H7 (cell line): ENCODE measurements at regions not wholly inside any gene's neighbourhood (a gene's known extent, or its start where the extent isn't known, plus 50 kb on each side); places are given as distances from the start of the nearest gene placed in this dataset.

ENCODE experiments used
- DNase-seq: peaks from one replicate; pipeline ENCODE4 v3.0.0; 2012
- H3K27me3 ChIP-seq: 2 replicates; pipeline ENCODE4 v1.6.0; 2011; ENCODE audit warnings: mild to moderate bottlenecking, low read length; ENCODE audit not compliant: control insufficient read depth, insufficient read depth
- H3K36me3 ChIP-seq: replicated peaks from 2 replicates; pipeline ENCODE4 v1.5.1; 2011; ENCODE audit warnings: low read length; ENCODE audit not compliant: control insufficient read depth, insufficient read depth
- H3K4me3 ChIP-seq: 2 replicates; pipeline ENCODE4 v1.5.1; 2011; ENCODE audit warnings: low read depth, mild to moderate bottlenecking, control low read depth, low read length, moderate library complexity; ENCODE audit not compliant: insufficient read depth

DNA sequence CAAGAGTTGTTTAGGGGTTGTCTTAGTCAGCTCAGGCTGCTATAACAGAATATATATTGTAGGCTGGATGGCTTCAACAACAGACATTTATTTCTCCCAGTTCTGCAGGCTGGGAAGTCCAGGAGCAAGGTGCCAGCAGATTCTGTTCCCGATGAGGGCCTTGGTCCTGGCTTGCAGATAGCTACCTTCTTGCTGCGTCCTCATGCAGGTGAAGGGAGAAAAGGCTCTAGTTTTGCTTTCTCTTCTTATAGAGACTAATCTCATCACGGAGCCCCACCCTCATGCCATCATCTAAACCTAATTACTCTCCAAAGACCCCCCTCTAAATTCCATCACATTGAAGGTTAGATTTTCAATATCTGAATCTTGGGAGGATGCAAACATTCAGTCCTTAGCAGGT is 246.0 kb upstream of the ANKRD55 start:
- no peak for DNase-seq
- Histone ChIP-seq H3K36me3 (no peaks in the 10 kb centered on the region), H3K27me3 (peaks cover 22% of the 10 kb centered on the region), H3K4me3 (no peak overlapping the region)

DNA sequence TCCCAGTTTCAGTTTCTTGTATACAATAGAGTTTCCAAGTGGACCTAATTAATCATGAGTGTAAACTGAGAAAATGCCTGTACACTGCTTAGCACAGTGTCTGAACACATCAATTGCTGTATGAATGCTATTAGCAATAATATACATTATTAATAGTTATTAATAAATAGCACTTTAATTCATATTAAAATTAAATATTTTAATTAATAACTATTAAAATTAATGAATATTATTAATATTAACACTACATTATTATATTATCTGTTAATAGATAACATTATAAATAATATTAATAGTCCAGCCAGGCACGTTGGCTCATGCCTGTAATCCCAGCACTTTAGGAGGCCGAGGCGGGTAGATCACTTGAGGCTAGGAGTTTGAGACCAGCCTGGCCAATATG is 244.9 kb upstream of the ANKRD55 start:
- H3K27me3 ChIP-seq = peaks cover 22% of the 10 kb centered on the region
- H3K4me3 ChIP-seq = no peak overlapping the region
- H3K36me3 ChIP-seq = no peaks in the 10 kb centered on the region
- DNase-seq = no peak

DNA sequence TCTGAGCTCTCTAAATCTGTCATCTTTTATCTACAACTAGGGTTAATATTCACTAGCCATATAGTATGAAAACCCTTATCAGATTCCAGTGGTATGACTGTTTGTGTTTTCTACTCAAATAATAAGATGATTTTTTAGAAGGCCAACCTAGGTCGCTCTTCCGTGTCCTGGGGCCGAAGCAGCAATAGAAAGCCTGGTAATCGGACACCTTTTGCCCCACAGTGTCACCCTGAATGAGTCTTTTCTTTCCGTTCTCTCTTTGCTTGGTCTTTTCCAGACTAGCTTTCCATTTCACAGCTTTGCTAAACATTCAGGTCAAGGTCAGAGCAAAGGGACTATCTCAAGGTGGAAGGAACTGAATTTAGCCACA is 243.3 kb upstream of the ANKRD55 start:
- H3K27me3 ChIP-seq = peaks cover 19% of the 10 kb centered on the region; the same call in 1 of the 2 replicates
- no peaks in the 10 kb centered on the region for H3K36me3 ChIP-seq
- no peak for DNase-seq
- no peak overlapping the region for H3K4me3 ChIP-seq

DNA sequence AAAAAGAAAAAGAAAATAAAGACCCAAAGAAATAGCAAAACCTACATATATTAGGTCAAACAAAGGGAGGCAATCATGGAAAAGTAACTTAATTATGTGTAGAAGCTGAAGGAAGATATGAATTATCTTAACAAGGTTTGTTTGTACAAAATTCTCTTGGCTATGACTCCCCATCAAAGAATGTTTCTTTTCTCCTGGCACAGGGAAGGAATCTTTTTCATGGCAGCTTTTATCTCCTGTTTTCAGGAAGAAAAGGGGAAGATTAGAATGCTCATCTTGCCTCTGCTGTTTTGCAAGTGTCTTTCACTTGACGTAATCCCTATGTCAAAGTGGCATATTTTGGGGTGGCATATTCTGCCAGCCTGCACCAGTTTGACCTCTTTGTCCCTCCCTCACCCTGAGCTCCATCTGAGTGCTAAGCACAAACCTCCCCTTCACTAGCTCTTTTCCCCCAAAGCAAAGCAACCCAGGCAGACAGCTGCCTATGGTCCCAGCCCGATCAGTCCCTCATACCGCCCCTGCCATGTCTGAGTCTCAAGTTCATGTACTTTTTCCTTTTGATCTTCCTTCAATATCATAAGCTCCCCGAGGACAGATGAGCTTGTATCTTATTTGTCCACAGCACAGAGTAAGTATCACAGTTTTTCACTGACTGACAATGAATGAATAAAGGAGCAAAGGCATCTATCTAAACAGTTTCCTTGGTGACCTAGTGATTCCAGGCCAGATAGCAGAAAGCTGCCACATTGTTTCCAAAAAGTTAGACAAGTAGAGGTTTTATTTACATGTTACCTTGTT is 242.8 kb upstream of the ANKRD55 start:
- Histone ChIP-seq H3K4me3 (no peak overlapping the region), H3K36me3 (no peaks in the 10 kb centered on the region), H3K27me3 (peaks cover 15% of the 10 kb centered on the region; the same call in 1 of the 2 replicates)
- no peak for DNase-seq

DNA sequence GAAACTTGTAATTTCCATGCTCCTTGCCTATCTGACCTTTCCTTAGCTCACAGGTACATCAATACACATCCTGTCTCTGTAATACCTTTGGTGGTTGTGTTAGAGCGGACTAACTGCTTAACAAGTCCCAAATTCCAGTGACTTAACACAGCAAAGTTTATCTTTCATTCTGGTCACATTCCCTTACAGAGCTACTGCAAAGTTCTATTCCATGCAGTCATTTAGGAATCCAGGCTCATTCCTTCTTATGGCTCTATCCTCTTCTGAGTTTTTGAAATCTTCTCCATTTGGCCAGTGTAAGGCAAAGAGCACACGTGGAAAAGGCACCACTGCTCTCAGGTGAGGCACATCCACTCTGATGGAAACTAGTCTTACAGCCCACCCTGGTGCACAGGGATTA is 238.6 kb upstream of the ANKRD55 start:
- DNase-seq = no peak
- no peaks in the 10 kb centered on the region for H3K36me3 ChIP-seq
- no peaks in the 10 kb centered on the region for H3K27me3 ChIP-seq
- H3K4me3 ChIP-seq = no peak overlapping the region

DNA sequence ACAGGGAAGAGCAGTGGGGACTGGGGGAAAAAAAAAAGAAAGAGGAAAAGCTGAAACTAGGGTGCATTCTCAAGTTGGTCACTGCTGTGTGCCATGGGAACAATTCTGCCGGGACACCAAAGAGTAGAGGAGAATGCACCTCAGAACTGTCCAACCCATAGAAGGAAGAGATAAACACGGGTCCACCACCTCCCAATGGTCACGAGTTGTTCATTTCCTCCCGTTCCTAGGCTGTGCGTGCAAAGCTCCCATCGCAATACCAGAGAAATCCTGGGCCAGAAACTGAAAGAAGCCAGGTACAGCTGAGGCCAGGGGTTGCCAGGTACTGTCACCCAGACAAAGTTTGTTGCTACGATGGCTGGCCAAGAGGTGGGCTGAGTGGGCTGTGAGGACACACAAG is 236.9 kb upstream of the ANKRD55 start:
- Histone ChIP-seq H3K27me3 (no peaks in the 10 kb centered on the region), H3K4me3 (no peak overlapping the region), H3K36me3 (no peaks in the 10 kb centered on the region)
- no peak for DNase-seq

DNA sequence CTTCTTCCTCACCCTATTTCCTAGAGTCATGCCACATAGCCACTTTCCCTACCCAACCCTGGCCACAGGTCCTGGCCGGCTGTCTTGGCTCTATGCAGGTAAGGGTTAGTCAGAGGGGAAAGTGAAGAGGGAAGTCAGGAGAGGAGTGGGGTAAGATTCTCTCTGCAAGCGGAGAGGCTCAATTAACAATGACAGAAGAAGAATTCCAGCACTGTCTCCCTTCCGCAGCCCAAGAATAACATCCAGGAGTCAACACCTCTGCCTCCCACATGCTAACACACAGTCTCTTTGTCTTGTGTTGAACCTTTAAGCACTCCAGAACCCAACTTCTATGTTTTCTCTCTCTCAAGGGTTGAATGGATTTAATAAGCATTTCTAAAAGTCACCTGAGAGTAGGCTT is 235.1 kb upstream of the ANKRD55 start:
- DNase-seq = no peak
- H3K36me3 ChIP-seq = no peaks in the 10 kb centered on the region
- H3K27me3 ChIP-seq = no peaks in the 10 kb centered on the region
- H3K4me3 ChIP-seq = no peak overlapping the region

DNA sequence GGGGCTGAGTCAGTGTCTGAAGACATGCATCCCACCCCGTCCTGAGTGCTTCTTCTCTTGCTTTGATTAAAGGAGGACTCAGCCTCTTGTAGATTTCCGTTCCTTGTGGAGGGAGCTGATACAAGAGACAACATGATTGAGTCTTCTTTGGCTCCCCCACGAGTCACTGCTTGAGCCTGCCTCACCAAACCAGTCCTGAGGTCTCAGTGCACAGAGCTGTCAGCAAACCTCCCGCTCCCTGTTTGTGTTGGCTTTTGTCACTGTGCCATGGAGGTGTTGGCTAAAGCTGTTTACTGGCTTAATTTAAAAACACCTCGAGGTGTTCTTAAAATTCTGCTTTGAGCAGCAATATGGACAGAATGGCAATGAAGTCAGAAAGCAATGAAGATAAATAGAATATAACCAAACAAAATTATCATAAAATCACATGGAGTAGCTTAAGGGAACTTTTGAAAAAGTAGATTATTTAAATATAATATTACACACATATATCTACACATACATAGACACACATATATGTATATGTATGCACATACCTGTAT is 234.1 kb upstream of the ANKRD55 start:
- Histone ChIP-seq H3K27me3 (no peaks in the 10 kb centered on the region), H3K4me3 (no peak overlapping the region), H3K36me3 (no peaks in the 10 kb centered on the region)
- DNase-seq = no peak

DNA sequence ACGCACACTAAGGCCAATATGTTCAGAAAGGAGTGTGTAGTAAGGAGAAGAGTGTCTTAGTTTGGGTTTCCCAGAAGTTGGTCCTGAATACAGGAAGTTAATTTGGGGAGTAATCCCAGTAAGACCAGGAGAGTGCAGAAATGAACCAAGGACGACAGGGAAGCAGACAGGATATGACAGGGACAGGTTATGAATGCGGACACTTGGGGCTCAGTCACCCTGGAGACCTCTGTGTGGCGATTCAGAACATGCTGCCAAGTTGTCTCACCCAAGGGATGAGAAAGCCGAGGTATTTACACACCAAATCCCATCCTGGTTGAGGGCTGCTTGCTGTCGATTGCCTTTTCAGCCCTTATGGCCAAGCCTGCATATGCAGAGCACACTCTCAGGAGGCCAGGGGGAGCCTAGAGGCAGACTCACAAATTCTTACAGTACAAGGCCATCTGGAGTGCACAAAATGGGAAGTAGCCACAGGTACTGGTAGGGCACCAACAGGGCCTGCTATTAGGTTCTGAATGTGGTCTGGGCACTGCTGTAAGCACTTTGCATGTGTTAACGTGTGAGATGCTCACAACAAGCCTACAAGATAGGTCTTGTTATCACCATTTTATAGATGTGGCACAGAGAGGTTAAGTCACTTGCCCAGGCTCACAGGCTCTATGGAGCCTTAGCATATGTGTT is 233.1 kb upstream of the ANKRD55 start:
- no peak for DNase-seq
- Histone ChIP-seq H3K4me3 (no peak overlapping the region), H3K36me3 (no peaks in the 10 kb centered on the region), H3K27me3 (no peaks in the 10 kb centered on the region)

DNA sequence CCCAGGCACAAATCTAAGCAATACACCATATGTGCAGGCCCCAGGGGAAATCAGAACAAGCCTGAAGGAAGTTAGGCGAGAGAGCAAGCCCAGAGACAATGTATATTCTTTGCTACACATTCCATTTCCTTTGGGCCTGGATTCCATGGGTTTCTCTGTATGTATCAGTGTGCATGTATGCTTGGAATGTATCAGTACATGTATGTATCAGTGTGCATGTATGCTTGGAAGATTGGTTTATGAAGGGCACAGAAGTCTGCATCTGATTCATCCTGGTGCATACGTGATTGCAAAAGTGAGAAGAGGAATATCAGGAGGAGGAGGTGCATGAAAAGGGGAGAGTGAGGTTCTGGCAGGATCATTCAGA is 232.6 kb upstream of the ANKRD55 start:
- Histone ChIP-seq H3K4me3 (no peak overlapping the region), H3K27me3 (no peaks in the 10 kb centered on the region), H3K36me3 (no peaks in the 10 kb centered on the region)
- no peak for DNase-seq

DNA sequence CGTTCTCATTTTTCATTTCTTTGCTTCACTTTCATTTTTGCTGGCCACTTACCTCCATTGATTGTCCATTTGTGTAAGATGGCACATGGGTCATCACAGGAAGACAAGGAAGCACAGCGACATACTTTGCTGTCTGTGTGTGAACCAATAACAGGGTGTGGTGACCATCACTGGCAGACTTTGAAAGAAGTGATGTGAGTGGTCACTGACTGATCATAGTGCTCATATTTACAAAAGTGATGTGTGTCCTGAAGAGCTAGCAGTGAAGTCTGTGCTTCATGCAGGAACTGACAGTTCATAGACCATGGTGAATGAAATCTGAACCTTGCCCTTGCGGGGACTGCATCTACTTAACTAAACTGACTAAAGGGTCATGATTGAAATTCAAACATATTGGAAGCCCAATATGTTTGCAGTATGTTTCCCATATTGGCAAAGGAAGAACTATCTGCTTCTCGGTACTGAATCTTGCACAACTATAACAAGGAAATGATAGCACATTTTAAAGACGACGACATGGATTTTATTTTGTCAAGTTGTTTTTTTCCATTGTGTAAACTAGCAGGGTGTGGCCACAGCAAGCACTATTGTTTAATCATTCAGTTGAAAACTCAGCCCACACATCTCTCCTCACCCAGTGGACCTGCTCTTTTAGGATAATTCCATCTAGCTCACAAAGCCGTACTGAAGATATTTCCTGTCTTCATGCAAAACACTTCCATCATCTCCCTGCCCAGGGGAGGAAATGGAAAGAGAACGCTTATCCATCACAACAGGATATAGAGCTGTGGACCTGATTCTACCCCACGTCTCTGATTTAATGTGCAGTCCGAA is 232.0 kb upstream of the ANKRD55 start:
- Histone ChIP-seq H3K27me3 (no peaks in the 10 kb centered on the region), H3K36me3 (no peaks in the 10 kb centered on the region), H3K4me3 (no peak overlapping the region)
- no peak for DNase-seq

DNA sequence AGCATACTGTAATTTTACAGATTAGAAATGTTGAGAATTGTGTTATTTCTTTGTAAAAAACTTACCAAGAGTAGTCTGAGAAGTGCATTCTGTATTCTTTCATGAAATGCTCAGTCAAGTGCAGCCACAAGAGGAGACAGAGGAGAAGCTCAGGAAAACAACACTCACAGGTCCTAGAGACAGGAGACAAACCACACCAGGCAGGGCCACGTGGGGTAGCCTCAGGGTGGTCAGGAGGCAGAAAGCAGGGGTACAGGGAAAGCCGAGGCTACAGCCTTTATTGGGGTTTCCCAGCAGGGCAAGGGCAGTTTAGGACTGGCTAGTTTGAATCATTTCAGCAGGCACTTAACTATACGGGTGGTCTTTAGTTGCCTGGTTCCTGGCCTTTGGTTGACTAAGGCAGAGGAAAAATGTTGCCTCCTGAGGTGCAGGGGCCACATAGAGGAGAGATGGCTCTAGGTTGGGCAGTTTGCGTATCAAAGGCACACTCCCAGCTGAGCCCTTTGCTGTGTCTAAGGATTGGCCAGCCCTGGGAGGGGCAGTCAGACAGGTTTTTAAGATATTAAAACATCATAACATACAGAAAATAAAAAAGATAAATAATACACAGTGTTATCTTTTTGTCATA is 230.9 kb upstream of the ANKRD55 start:
- H3K4me3 ChIP-seq = no peak overlapping the region
- H3K36me3 ChIP-seq = no peaks in the 10 kb centered on the region
- H3K27me3 ChIP-seq = no peaks in the 10 kb centered on the region
- DNase-seq = no peak

DNA sequence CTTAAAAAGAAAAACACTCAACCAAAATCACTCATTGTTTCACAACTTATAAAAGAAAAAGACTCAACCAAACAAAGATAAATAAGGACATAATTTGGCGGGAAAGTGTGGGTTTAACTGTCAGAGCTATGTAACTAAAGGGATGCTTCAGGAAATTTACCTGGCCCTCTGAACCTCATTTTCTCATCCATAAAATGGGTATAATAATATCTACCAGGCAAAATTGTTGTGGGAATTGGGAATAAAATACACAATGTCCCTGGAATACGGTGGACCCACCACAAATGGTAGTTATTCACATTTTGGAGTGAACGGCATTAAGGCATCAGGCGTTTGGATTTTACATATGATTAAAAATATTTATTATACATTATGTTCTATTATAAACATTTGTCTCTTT is 228.5 kb upstream of the ANKRD55 start:
- H3K27me3 ChIP-seq = no peaks in the 10 kb centered on the region
- no peak for DNase-seq
- no peak overlapping the region for H3K4me3 ChIP-seq
- H3K36me3 ChIP-seq = no peaks in the 10 kb centered on the region

DNA sequence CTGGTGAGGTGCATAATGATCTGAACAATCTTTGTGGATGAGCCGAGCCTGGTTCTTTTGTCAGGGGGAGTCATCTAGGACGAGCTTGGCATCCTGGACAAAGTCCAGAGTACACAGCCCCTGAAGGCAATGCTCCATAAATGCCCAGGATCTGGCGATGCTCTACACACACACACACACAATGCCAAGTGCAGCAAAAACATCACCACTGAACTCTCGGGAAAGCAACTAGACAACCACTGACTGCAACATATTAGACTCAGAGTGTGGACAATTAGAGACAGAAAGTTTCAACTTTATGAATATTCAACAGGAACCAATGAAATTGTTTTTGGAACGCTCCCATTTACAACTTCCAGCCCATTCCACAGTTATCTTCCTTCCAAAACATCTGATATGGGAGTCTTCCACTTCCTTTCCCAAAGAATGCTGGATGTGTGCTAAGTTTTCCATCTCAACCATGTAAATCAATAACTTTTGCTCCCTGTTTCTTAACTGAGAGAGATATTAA is 227.6 kb upstream of the ANKRD55 start:
- no peaks in the 10 kb centered on the region for H3K36me3 ChIP-seq
- DNase-seq = no peak
- H3K27me3 ChIP-seq = no peaks in the 10 kb centered on the region
- H3K4me3 ChIP-seq = no peak overlapping the region
